Keratinocyte (primary cell): ENCODE measurements at regions not wholly inside any gene's neighbourhood (a gene's known extent, or its start where the extent isn't known, plus 50 kb on each side); places are given as distances from the start of the nearest gene placed in this dataset.

Experiments used
- EZH2 ChIP-seq: IDR thresholded peaks from one replicate; pipeline ENCODE4 v1.6.1; 2012; ENCODE audit warnings: inconsistent platforms, mild to moderate bottlenecking, low read length, moderate library complexity
- TF ChIP-seq, protein P1 (sequence below), 3 experiments: IDR thresholded peaks in 1 of 3; conservative IDR thresholded peaks in 1 of 3; optimal IDR thresholded peaks in 1 of 3; 2 replicates in 2 of 3; 3 replicates in 1 of 3; pipeline versions ENCODE3 to v1.5.1; 2011; ENCODE audit warnings: low read length in 3 of 3, mild to moderate bottlenecking in 3 of 3, moderate library complexity in 2 of 3, control low read depth in 1 of 3, inconsistent platforms in 1 of 3; ENCODE audit not compliant: insufficient read depth in 2 of 3; ENCODE audit errors: extremely low read depth in 1 of 3

DNA sequence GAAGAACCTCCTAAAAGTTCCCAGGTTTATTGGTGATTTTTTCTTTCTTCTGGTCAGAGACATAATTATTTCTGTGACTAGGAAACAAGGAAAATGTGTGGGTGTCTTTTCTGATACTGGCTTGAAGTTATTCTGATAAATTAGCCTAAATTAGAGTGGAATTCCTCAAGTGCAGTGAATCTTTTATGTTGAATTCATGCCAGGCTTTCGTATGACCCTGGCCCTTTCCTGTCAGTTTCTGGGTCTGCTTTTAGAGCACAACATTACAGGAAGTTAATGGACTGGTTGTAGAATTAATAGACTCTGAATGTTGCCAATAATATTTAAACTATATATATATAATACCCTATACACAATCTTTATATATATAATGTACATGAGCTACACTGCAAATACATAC is 230.6 kb upstream of the KIAA1217 start:
- TF ChIP-seq, protein P1, sequence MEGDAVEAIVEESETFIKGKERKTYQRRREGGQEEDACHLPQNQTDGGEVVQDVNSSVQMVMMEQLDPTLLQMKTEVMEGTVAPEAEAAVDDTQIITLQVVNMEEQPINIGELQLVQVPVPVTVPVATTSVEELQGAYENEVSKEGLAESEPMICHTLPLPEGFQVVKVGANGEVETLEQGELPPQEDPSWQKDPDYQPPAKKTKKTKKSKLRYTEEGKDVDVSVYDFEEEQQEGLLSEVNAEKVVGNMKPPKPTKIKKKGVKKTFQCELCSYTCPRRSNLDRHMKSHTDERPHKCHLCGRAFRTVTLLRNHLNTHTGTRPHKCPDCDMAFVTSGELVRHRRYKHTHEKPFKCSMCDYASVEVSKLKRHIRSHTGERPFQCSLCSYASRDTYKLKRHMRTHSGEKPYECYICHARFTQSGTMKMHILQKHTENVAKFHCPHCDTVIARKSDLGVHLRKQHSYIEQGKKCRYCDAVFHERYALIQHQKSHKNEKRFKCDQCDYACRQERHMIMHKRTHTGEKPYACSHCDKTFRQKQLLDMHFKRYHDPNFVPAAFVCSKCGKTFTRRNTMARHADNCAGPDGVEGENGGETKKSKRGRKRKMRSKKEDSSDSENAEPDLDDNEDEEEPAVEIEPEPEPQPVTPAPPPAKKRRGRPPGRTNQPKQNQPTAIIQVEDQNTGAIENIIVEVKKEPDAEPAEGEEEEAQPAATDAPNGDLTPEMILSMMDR (optimal IDR thresholded peaks at IDR 0.05 in 1 of 3, IDR thresholded peaks at IDR 0.05 in 1 of 3, conservative IDR thresholded peaks at IDR 0.05 in 1 of 3; ENCODE audit: extremely low read depth in 1 of 3, insufficient read depth in 2 of 3, low read length in 3 of 3) = no peak
- TF ChIP-seq EZH2 = no peak
